NCI-H1694 (cell line): ENCODE measurements at regions not wholly inside any gene's neighbourhood (a gene's known extent, or its start where the extent isn't known, plus 50 kb on each side); places are given as distances from the start of the nearest gene placed in this dataset.

ENCODE experiments used
- DNase-seq: peaks from one replicate; lab custom pipeline; 2025; lab: John Stamatoyannopoulos, UW

DNA sequence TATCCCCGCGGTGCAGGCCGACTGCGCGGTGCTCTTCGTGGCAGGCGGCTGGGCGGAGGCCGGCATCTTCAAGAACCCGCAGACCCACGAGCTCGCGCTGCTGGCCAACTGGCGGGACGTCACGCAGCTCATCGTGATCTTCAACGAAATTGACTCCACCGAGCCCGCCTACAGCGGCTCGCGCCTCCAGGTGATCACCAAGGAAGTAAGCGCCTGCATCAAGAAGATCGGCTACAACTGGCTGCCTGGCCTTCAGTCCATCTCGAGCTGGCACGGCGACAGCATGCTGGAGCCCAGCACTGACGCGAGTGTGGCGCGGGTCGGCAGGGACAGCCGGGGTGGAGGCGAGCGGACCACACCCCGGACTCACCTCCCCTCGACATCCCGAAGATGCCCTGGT lies 53.9 kb upstream of the MTNR1B start:
- no peak for DNase-seq

DNA sequence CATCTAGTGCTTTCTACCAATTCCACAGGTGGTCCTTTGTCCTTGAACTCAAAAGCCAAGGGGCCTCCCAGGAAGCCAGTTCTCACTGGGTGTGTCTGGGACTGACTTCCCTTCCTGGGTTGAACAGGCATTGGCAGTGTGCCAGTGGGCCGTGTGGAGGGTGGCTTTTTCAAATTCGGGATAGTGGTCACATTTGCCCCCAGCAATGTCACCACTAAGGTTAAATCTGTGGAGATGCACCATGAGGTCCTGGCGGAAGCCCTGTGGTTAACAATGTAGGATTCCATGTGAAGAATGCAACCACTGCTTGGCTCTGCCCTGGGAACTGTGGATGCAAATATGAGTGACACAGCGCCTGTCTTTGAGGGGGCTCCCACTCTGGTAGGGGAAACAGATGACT lies 53.2 kb upstream of the MTNR1B start:
- no peak for DNase-seq

DNA sequence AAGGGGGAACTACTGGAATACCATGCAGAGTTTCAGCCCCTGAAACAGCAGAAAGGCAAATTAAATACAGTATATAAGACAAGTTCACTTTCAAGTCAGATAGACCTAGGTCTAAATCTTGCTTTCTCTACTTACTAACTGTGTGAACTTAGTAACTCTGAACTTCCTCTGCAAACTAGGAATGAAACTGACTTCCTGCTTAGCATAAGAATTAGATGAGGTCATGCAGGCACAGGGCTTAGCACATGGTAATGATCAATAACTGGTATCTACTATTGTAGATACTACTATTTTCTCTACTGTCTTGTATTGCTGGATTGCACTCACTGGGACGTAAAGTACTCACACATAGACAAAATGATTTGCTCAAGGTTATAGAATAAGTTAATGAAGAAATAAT lies 51.5 kb upstream of the MTNR1B start:
- no peak for DNase-seq

DNA sequence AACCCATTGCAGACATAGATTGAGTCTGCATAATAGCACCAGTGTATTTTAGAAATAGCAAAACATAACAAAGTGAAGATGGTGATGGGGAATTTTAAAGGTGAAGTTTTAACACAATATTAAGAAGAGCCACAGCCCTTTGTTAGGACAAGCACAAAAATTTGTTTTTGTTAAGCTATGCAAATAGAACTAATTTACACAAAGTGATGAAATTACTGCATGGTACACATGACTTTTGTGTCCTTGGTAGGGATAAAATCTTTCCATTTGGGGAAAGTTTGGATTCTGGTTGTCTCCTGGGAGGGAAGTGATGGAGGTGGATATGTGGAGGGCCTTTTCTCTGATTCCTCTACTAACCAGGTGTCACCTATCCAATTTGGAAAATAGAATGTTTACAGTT lies 50.4 kb upstream of the MTNR1B start:
- DNase-seq = no peak
